Ovary (tissue), 7 donors: ENCODE measurements at regions not wholly inside any gene's neighbourhood (a gene's known extent, or its start where the extent isn't known, plus 50 kb on each side); places are given as distances from the start of the nearest gene placed in this dataset.
"Not testable (repeated sequence)": the region's sequence is repeated elsewhere in the genome, so short reads cannot be mapped to it uniquely, and the experiment has no call there.

Source experiments
- DNase-seq, 5 donors: peaks; one replicate each; pipeline ENCODE4 v3.0.0-alpha.2; 2019 to 2020
- H3K27ac ChIP-seq, 2 donors: fragments of 200-600 bp; one replicate each; pipeline versions ENCODE4 v1.5.1 to v1.8.0; 2019 to 2022
- H3K27me3 ChIP-seq: fragments of 200-600 bp; one replicate; pipeline ENCODE4 v1.8.0; 2022
- H3K36me3 ChIP-seq: fragments of 200-600 bp; sonication (generic); one replicate; pipeline ENCODE4 v1.5.1; 2019
- H3K4me1 ChIP-seq: one replicate; pipeline ENCODE4 v1.8.1; 2013; ENCODE audit warnings: mild to moderate bottlenecking, moderate library complexity; ENCODE audit not compliant: insufficient read depth
- H3K4me3 ChIP-seq: fragments of 200-600 bp; sonication (generic); one replicate; pipeline ENCODE4 v1.5.1; 2017
- H3K9me3 ChIP-seq, 2 donors: fragments of 200-600 bp in 1 of 2; sonication (generic) in 1 of 2; one replicate each; pipeline versions ENCODE4 v1.5.1 to v1.8.1; 2013 to 2019; ENCODE audit warnings: mild to moderate bottlenecking in 1 of 2, moderate library complexity in 1 of 2
- CTCF ChIP-seq, 3 donors: fragments of 450-650 bp in 2 of 3; fragments of 200-600 bp in 1 of 3; IDR thresholded peaks; one replicate each; pipeline versions ENCODE4 v1.5.1 to v1.8.0; 2016 to 2022; ENCODE audit warnings: antibody characterized with exemption in 3 of 3, mild to moderate bottlenecking in 1 of 3
- EP300 ChIP-seq: sonication (generic); formaldehyde crosslinking; IDR thresholded peaks from one replicate; pipeline ENCODE4 v1.6.1; 2017; ENCODE audit warnings: antibody characterized with exemption
- POLR2A ChIP-seq: fragments of 450-650 bp; IDR thresholded peaks from one replicate; pipeline ENCODE4 v1.6.1; 2017; ENCODE audit warnings: antibody characterized with exemption, mild to moderate bottlenecking, moderate library complexity
- WGBS, 3 donors: extraction: QIAGEN DNeasy Blood & Tissue Kit in 1 of 3; methylation state at CpG; one replicate each; pipeline versions ENCODE4 v1.1.5 to v1.1.7; 2013 to 2017; 5-methylcytosine and 5-hydroxymethylcytosine counted together
- intact Hi-C, 4 donors: fragments of 100-400 bp; cut with DNase I; formaldehyde crosslinking; loops; one replicate each; pipeline versions ENCODE4 v1.11.0 to v1.15.1; 2022 to 2023
- donor health status: DM: no; HTN: no; CAD: no; lungs with moderate emphysema.
- donor health status: DM: no; HTN: no; CAD: no.
- donor health status: Bipolar disorder and iron deficiency.
- donor health status: DM: no; HTN: no; CAD: no.
- donor health status: DM: yes; HTN: yes; CAD: no.

GRCh38 chr9:82132024-82132423 lies 143.5 kb downstream of the SPATA31D1 start:
- Histone ChIP-seq H3K36me3 (no peaks in the 10 kb centered on the region), H3K4me3 (no peak overlapping the region), H3K4me1 (peaks cover 2% of the 10 kb centered on the region), H3K9me3 (no peaks in the 10 kb centered on the region), H3K27me3 (no peaks in the 10 kb centered on the region), H3K27ac (no peak overlapping the region)
- DNase-seq: no peak
- TF ChIP-seq CTCF (IDR thresholded peaks at IDR 0.05): no peak
- no peak for TF ChIP-seq POLR2A
- TF ChIP-seq EP300: no peak
- 100% methylated on average over 1 of the region's 1 CpG for WGBS, 3 donors
- intact Hi-C loops: no loop called here

DNA sequence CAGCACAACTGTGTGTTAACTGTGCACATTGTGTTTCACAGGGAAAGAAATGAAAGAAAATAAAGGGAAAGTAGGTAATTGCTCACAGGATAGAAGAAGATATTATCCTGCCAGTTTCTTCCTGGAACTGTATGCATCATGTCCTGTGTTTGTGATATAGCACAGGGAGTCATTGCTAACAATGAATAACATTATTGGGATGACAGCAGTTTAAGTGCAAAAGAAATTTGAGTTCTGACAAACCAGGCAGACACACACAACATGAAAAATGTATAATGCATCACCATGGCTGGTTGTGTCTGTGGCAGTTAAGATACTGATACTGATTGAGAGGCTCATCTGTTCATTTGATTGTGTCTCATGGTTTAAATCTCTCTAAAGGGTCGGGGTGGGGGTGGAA lies 145.4 kb downstream of the SPATA31D1 start:
- H3K27ac ChIP-seq: no peak overlapping the region
- H3K36me3 ChIP-seq: no peaks in the 10 kb centered on the region
- H3K9me3 ChIP-seq: no peaks in the 10 kb centered on the region
- no peaks in the 10 kb centered on the region for H3K4me1 ChIP-seq
- no peak overlapping the region for H3K4me3 ChIP-seq
- no peak for TF ChIP-seq EP300
- TF ChIP-seq CTCF (IDR thresholded peaks at IDR 0.05): no peak
- intact Hi-C loops: no loop called here
- DNase-seq: no peak
- H3K27me3 ChIP-seq: no peaks in the 10 kb centered on the region
- WGBS, 3 donors: 45 to 66% (median 61%) methylated on average over 1 of the region's 1 CpG

GRCh38 chr9:82135106-82135505 lies 146.5 kb downstream of the SPATA31D1 start:
- TF ChIP-seq CTCF (IDR thresholded peaks at IDR 0.05) (no peak), EP300 (no peak), POLR2A (no peak)
- intact Hi-C loops: no loop called here
- H3K27me3 ChIP-seq: no peaks in the 10 kb centered on the region
- H3K9me3 ChIP-seq: no peaks in the 10 kb centered on the region
- H3K27ac ChIP-seq: no peak overlapping the region
- no peaks in the 10 kb centered on the region for H3K36me3 ChIP-seq
- H3K4me1 ChIP-seq: no peaks in the 10 kb centered on the region
- no peak for DNase-seq
- H3K4me3 ChIP-seq: no peak overlapping the region

GRCh38 chr9:82138081-82138480 lies 149.5 kb downstream of the SPATA31D1 start:
- H3K36me3 ChIP-seq, H3K4me3 ChIP-seq, H3K27me3 ChIP-seq, H3K27ac ChIP-seq, intact Hi-C loops, H3K4me1 ChIP-seq, DNase-seq, H3K9me3 ChIP-seq: not testable (repeated sequence)

- DNase-seq: no peak
- Histone ChIP-seq H3K4me3 (no peak overlapping the region), H3K27ac (no peak overlapping the region), H3K27me3 (no peaks in the 10 kb centered on the region), H3K36me3 (no peaks in the 10 kb centered on the region), H3K9me3 (no peaks in the 10 kb centered on the region), H3K4me1 (no peaks in the 10 kb centered on the region)
- 75 to 89% (median 79%) methylated on average over 7 of the region's 7 CpGs for WGBS, 3 donors
- intact Hi-C loops: no loop called here
- no peak for TF ChIP-seq CTCF (IDR thresholded peaks at IDR 0.05)
- TF ChIP-seq POLR2A: no peak
- TF ChIP-seq EP300: no peak
Observed at GRCh38 chr9:82140471-82140870, 151.9 kb downstream of the SPATA31D1 start.
